ENCODE measurements at regions not wholly inside any gene's neighbourhood (a gene's known extent, or its start where the extent isn't known, plus 50 kb on each side); places are given as distances from the start of the nearest gene placed in this dataset.

DNA sequence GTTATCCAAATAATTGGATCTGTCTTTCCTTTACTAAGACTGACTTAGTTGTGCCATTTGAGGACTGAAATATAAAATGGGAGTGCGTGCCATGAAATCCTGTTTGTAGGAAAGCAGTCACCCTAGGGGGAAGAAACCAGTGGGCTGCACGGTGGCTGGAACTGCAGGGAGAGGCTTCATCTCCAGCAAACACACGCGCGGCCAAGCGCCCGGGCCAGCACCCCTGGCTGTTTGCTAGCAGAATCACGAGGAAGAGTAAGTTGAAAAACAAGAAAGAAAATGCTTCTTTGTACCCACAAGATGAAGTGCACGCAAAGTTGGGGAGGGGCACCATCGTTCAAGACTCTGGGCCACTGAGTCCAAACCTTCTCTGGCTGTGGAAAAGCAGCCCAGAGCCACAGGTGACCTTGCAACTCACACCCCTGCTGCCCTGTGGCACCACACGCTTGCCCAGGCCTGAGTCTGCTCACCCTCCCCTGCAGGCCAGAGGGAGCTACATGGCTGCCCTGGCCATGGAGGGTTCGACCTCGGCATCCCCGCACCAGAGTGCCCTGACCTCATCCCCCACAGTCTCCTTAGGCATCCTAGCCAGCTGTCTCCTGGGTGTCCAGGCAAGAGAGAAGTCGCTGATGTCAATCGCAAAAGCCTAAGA, 55.2 kb downstream of the IRX2 start:
- no peak overlapping the region for H3K27ac Mint-ChIP-seq
- no peaks in the 10 kb centered on the region for H3K27me3 Mint-ChIP-seq
- no peaks in the 10 kb centered on the region for H3K36me3 Mint-ChIP-seq (ENCODE audit: low read depth)
- H3K4me3 Mint-ChIP-seq = no peak overlapping the region
- peaks cover 28% of the 10 kb centered on the region for H3K9me3 Mint-ChIP-seq
- H3K4me1 Mint-ChIP-seq (ENCODE audit: low read depth) = no peaks in the 10 kb centered on the region
- intact Hi-C loops (cut with micrococcal nuclease) = no loop called here

DNA sequence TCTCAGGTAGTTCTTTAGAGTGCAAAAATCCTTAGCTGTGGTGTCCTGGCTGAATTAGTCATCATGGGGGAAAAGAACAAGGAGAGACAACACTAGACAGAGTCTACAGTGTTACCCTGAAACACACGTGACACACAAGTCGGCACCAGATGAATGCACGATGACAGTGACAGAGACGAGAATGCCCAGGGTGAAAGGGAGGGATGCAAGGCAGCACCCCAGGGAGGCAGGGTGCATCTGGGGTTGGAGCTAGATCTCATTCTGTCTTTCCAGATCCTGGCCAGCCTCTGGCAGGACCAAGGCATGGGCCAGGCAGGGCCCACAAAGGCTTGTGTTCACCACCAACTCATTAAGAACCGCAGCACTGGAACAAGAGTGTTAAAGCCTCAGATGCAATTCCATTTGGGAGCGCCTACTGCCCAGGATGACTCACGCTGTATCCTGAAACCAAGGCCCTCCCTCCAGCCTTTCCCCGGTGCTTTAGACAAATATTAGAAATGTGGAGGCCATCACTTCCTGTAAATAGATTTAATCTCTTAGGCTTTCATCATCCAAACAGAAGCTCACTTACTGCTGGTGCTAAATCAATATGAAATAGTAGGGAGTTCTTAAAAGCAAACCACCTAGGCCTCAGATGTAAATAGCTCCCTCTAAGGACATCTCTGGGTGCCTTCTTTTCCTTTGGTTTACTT, 56.1 kb downstream of the IRX2 start:
- H3K4me1 Mint-ChIP-seq (ENCODE audit: low read depth) = no peaks in the 10 kb centered on the region
- H3K27ac Mint-ChIP-seq = no peak overlapping the region
- no peaks in the 10 kb centered on the region for H3K36me3 Mint-ChIP-seq (ENCODE audit: low read depth)
- H3K4me3 Mint-ChIP-seq = no peak overlapping the region
- intact Hi-C loops (cut with micrococcal nuclease) = no loop called here
- no peaks in the 10 kb centered on the region for H3K27me3 Mint-ChIP-seq
- peaks cover 37% of the 10 kb centered on the region for H3K9me3 Mint-ChIP-seq

DNA sequence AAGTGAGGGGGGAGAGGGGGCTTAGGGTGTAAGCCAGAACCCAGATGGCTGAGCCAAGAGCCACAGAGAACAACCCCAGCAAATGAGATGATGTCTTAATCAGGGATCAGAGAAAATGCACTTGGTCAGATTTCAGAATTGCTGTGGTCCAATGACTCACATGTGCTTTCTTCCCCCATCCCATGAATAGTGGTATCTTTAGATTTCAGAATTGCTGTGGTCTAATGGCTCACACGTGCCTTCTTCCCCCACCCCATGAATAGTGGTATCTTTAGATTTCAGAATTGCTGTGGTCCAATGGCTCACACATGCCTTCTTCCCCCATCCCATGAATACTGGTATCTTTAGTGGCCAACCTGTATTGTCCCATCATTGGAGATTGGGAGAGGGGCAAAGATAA, 59.9 kb downstream of the IRX2 start:
- H3K36me3 Mint-ChIP-seq (ENCODE audit: low read depth) = no peaks in the 10 kb centered on the region
- no peak overlapping the region for H3K27ac Mint-ChIP-seq
- H3K4me1 Mint-ChIP-seq (ENCODE audit: low read depth) = no peaks in the 10 kb centered on the region
- H3K4me3 Mint-ChIP-seq = no peak overlapping the region
- peaks cover 37% of the 10 kb centered on the region for H3K9me3 Mint-ChIP-seq
- intact Hi-C loops (cut with micrococcal nuclease) = no loop called here
- no peaks in the 10 kb centered on the region for H3K27me3 Mint-ChIP-seq

DNA sequence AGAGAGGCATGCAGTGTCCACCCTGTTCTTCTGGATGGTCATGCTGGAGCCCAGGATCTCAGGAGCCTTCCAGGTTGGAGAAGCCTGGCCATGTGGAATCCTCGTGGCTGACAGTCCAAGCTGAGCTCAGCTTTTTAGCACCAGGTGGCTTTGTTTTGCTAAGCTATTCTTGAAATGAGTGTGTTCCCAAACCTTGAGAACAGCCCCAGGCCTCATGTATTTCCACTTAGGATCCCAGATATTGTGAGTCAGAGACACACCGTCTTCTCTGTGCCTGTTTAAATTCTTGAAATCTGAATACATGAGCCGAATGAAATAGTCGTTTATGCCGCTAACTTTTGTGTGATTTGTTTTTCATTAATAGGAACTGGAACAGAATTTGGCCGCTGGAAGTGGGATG, 61.2 kb downstream of the IRX2 start:
- H3K4me1 Mint-ChIP-seq (ENCODE audit: low read depth) = no peaks in the 10 kb centered on the region
- no peak overlapping the region for H3K27ac Mint-ChIP-seq
- intact Hi-C loops (cut with micrococcal nuclease) = no loop called here
- H3K9me3 Mint-ChIP-seq = peaks cover 35% of the 10 kb centered on the region
- no peaks in the 10 kb centered on the region for H3K27me3 Mint-ChIP-seq
- H3K4me3 Mint-ChIP-seq = no peak overlapping the region
- H3K36me3 Mint-ChIP-seq (ENCODE audit: low read depth) = no peaks in the 10 kb centered on the region

DNA sequence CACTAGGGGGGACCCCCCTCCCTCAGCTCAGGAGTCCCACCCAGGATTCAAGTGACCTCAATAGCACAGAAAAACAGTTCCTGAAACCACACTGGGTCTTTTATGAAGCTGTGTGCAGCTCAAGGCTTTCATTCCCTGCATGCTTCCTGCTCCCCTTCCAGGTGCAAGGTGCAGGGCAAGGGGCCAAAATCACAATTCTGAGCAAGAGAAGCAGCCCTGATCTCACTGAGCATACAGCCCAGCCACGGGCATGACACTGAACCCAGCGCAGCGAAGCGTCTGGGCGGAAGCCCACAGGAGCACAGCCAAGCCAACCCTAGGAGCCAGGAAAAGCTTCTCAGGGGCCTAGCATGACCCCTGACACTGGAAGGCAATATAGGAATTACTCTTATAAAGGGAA, 62.9 kb downstream of the IRX2 start:
- no peaks in the 10 kb centered on the region for H3K36me3 Mint-ChIP-seq (ENCODE audit: low read depth)
- no peaks in the 10 kb centered on the region for H3K27me3 Mint-ChIP-seq
- H3K4me3 Mint-ChIP-seq = no peak overlapping the region

DNA sequence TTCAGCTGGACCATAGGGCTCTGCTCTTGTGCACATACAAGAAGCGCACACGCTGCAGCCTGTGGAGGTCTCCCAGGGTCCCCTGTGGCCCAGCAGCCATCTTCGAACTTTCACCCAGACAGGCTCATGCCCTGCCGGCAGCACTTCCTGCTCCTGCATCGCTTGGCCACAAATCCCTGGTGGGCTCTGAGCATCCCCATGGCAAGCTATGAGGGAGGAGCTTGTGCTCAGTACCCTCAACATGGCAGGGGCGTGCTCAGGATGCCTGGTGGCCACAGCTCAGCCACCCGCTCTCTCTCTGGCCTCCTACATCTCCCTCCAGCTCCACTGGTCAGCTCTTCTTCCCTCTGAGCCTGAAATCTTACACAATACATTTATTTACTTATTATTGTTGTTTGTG, 63.7 kb downstream of the IRX2 start:
- Mint-ChIP-seq H3K4me3 (no peak overlapping the region), H3K4me1 (ENCODE audit: low read depth) (no peaks in the 10 kb centered on the region), H3K27me3 (no peaks in the 10 kb centered on the region), H3K36me3 (ENCODE audit: low read depth) (no peaks in the 10 kb centered on the region), H3K9me3 (peaks cover 17% of the 10 kb centered on the region), H3K27ac (no peak overlapping the region)
- intact Hi-C loops (cut with micrococcal nuclease) = no loop called here

More for the DNA sequence above, 62.9 kb downstream of the IRX2 start:
- H3K9me3 Mint-ChIP-seq = peaks cover 18% of the 10 kb centered on the region
- intact Hi-C loops (cut with micrococcal nuclease) = no loop called here
- no peaks in the 10 kb centered on the region for H3K4me1 Mint-ChIP-seq (ENCODE audit: low read depth)
- H3K27ac Mint-ChIP-seq = no peak overlapping the region

DNA sequence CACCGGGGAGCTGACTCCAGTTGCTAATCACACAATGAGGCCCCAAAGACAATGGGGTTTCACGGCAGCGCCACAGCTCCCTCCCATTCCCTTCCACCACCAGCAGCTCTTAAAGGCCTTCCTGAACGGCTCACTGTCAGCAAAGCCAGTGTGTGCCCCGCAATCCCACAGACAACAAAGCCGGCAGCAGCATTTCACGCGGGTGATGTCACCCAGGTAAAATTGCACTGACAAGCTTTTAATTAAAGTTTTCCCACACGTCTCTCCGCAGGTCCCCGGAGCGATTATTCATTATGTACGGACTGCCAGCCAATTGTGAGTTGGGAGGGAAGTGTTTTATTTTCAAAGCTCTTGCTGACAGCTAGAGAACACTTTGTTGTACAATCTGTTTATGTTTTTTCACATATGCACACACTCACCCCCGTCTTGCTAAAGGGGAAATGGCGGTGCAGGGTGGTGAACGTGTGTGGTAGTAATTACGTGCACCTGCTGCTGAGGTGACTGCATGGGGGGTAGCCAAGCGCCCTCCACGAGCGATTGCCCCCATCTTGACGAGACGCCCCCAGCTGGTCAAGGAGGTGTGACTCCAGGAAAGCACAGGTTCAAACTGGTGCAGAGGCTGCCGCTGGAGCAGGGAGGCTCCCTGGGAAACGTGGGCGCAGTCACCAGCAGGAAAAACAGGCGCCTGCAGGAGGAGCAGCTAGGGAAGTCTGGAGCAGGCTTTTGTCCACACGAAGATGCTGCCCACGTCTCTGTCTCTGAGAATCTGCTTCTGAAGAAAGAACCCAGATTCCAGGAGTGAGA, 65.0 kb downstream of the IRX2 start:
- no peak overlapping the region for H3K4me3 Mint-ChIP-seq
- H3K27me3 Mint-ChIP-seq = no peaks in the 10 kb centered on the region
- intact Hi-C loops (cut with micrococcal nuclease) = no loop called here
- H3K36me3 Mint-ChIP-seq (ENCODE audit: low read depth) = no peaks in the 10 kb centered on the region
- H3K9me3 Mint-ChIP-seq = peaks cover 9% of the 10 kb centered on the region
- no peak overlapping the region for H3K27ac Mint-ChIP-seq
- H3K4me1 Mint-ChIP-seq (ENCODE audit: low read depth) = no peaks in the 10 kb centered on the region

DNA sequence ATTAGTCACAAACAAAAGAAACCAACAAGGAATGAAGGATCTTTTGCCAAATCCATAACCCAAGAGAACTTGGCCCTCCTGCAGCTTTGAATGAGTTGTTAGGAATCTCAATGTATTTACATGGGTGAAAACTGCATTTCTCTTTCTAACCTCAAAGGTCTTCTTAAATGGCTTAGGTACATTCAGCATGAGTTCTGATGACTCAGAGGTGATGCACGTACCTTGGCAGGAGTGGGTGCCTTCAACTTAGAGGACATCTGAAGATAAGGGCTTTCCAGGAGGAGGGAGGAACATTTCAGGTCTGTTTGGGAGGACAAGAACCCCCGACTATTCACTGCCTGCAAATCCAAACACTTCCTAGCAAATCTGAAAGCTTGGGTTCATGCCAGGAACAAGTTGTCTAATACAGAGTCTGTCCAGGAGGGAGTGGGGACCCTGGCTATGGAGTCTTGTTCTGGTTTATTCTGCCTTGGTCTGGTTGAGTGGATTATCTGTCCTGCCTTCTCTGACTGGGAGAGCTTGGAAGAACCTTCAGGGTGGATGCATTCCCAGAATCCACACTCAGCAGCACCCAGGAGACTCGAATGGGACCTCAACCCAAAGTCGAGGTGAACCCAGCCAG, 65.7 kb downstream of the IRX2 start:
- H3K36me3 Mint-ChIP-seq (ENCODE audit: low read depth) = no peaks in the 10 kb centered on the region
- H3K4me3 Mint-ChIP-seq = no peak overlapping the region
- peaks cover 4% of the 10 kb centered on the region for H3K9me3 Mint-ChIP-seq
- H3K27me3 Mint-ChIP-seq = no peaks in the 10 kb centered on the region
- no peak overlapping the region for H3K27ac Mint-ChIP-seq
- intact Hi-C loops (cut with micrococcal nuclease) = no loop called here
- H3K4me1 Mint-ChIP-seq (ENCODE audit: low read depth) = no peaks in the 10 kb centered on the region

DNA sequence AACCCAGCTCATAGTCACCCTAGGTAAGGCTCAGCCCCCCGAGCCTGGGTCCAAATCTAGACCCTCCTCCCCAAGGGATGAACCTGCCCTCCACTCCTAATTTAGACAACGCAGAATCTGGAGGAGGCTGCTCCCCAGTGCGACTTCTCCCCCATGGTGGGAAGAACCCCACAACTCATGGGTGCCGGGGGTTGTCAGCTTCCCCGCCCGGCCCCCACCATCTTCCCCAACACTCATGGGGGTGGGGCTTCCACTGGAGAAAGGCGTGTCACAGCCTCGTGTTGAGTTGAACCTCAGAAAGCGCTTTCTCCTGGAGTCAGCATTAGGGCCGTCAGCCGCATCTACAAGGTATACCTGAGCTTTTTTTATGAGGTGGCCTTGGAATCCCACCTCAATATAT, 66.9 kb downstream of the IRX2 start:
- H3K27me3 Mint-ChIP-seq = no peaks in the 10 kb centered on the region
- H3K27ac Mint-ChIP-seq = no peak overlapping the region
- intact Hi-C loops (cut with micrococcal nuclease) = no loop called here
- no peaks in the 10 kb centered on the region for H3K36me3 Mint-ChIP-seq (ENCODE audit: low read depth)
- H3K9me3 Mint-ChIP-seq = no peaks in the 10 kb centered on the region
- H3K4me3 Mint-ChIP-seq = no peak overlapping the region
- no peaks in the 10 kb centered on the region for H3K4me1 Mint-ChIP-seq (ENCODE audit: low read depth)

DNA sequence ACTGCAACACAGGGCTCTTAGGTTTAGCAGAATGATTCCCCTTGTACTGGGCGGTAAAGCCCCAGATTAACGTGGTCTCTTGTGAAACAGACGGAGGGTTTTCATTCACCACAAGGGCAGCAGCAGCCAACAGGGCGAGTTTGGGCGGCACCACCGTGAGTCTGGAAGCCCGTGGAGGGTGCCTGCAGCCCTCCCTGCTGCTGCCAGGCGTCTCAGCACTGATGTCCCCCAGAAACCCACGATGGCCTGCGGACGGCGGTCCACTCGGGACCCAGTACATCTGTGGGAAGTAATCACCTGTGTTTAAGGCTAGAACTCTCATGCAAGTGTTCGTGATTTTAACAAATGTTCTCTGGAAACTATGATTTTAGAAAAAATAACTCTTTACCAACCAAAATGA, 67.8 kb downstream of the IRX2 start:
- H3K4me3 Mint-ChIP-seq = no peak overlapping the region
- intact Hi-C loops (cut with micrococcal nuclease) = no loop called here
- H3K4me1 Mint-ChIP-seq (ENCODE audit: low read depth) = no peaks in the 10 kb centered on the region
- no peaks in the 10 kb centered on the region for H3K9me3 Mint-ChIP-seq
- no peak overlapping the region for H3K27ac Mint-ChIP-seq
- H3K36me3 Mint-ChIP-seq (ENCODE audit: low read depth) = no peaks in the 10 kb centered on the region
- H3K27me3 Mint-ChIP-seq = no peaks in the 10 kb centered on the region

DNA sequence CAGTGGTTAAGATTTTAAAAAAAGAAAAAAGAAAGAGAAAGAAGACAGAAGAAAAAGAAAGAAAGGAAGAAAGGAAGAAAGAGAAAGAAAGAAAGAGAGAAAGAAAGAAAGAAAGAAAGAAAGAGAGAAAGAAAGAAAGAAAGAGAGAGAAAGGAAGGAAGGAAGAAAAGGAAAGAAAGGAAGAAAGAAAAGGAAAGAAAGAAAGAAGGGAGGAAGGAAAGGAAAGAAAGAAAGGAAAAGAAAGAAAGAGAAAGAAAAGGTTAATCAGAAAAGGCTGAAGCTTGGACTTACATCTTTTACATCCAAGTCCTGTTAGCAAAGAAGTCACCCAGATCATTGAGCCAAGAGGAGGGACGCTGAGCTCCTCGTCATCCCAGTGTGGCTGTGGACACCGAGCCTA, 70.0 kb downstream of the IRX2 start:
- Mint-ChIP-seq H3K9me3 (peaks cover 3% of the 10 kb centered on the region), H3K4me1 (ENCODE audit: low read depth) (no peaks in the 10 kb centered on the region), H3K36me3 (ENCODE audit: low read depth) (no peaks in the 10 kb centered on the region), H3K4me3 (no peak overlapping the region), H3K27me3 (no peaks in the 10 kb centered on the region), H3K27ac (no peak overlapping the region)
- intact Hi-C loops (cut with micrococcal nuclease) = no loop called here

DNA sequence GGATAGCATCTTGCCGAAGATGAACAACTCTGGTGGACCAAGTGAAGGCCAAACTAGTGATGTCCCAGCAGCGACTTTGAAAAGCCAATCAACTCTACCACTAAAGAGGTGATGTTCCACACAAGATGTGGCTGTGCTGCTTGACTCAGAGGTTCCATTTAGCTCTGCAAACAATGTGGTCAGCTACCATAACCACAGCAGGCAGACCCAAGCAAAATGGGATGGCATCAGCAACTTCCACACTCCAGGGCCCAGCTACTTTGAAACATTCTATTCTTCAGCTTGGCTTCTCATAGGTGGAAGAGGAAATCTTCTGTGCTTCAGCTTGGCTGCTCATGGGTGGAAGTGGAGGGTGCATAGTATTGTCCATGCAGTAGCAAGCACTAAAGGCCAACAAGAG, 70.5 kb downstream of the IRX2 start:
- H3K4me3 Mint-ChIP-seq = no peak overlapping the region
- intact Hi-C loops (cut with micrococcal nuclease) = no loop called here
- no peaks in the 10 kb centered on the region for H3K36me3 Mint-ChIP-seq (ENCODE audit: low read depth)
- peaks cover 8% of the 10 kb centered on the region for H3K9me3 Mint-ChIP-seq
- no peaks in the 10 kb centered on the region for H3K27me3 Mint-ChIP-seq
- H3K27ac Mint-ChIP-seq = no peak overlapping the region
- no peaks in the 10 kb centered on the region for H3K4me1 Mint-ChIP-seq (ENCODE audit: low read depth)

DNA sequence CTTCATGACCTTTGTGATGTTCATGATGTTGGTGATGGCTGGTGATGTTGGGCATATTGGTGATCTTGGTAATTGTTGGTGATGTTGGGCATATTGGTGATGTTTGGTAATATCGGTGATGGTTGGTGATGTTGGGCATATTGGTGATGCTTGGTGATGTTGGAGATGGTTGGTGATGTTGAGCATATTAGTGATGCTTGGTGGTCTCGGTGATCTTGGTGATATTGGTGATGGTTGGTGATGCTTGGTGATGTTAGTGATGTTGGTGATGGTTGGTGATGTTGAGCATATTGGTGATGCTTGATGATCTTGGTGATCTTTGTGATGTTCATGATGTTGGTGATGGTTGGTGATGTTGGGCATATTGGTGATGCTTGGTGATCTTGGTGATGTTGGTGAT, 73.8 kb downstream of the IRX2 start:
- Mint-ChIP-seq H3K36me3 (ENCODE audit: low read depth) (no peaks in the 10 kb centered on the region), H3K27ac (no peak overlapping the region), H3K27me3 (no peaks in the 10 kb centered on the region), H3K9me3 (peaks cover 9% of the 10 kb centered on the region), H3K4me1 (ENCODE audit: low read depth) (no peaks in the 10 kb centered on the region), H3K4me3 (no peak overlapping the region)
- intact Hi-C loops (cut with micrococcal nuclease) = no loop called here

DNA sequence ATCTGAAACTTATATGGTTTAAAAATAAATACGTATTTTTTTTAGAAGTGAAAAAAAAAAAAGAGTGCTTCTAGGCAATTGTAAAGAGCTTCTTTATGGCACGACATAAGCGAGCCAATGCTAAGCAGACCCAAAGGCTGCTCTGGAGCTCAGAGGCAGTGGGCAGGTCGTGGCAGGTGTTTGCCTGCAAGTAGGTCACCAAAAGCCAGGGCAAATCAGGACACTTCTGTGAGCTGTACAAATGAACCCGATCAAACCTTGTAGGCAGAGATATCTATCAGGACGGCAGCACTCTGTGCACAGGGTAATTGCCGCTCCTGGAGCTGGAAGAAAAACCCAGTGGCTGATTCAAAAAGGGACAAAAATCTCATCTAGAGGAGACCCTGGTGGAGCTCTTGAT, 75.9 kb downstream of the IRX2 start:
- H3K9me3 Mint-ChIP-seq = peaks cover 9% of the 10 kb centered on the region
- H3K4me3 Mint-ChIP-seq = no peak overlapping the region
- H3K27me3 Mint-ChIP-seq = no peaks in the 10 kb centered on the region
- intact Hi-C loops (cut with micrococcal nuclease) = no loop called here
- no peaks in the 10 kb centered on the region for H3K36me3 Mint-ChIP-seq (ENCODE audit: low read depth)
- no peak overlapping the region for H3K27ac Mint-ChIP-seq
- no peaks in the 10 kb centered on the region for H3K4me1 Mint-ChIP-seq (ENCODE audit: low read depth)
